K562 (cell line): ENCODE measurements at regions not wholly inside any gene's neighbourhood (a gene's known extent, or its start where the extent isn't known, plus 50 kb on each side); places are given as distances from the start of the nearest gene placed in this dataset.

Source experiments
- ATAC-seq: fragments of 200-7000 bp; cut with Tn5 transposase; 3 replicates; pipeline ENCODE4 v1.9.1; 2020; ENCODE audit warnings: moderate library complexity
- BruUV-seq: library from RNA; stranded (reverse); fragments of 400-500 nt; replicated peaks from 2 replicates; lab custom pipeline; 2021; lab: Mats Ljungman, UMichigan
- CTCF ChIA-PET: fragments of 300-600 bp; formaldehyde crosslinking; extraction: SDS; loops from one replicate; lab custom pipeline; 2021; ENCODE audit warnings: low intra/inter-chr PET ratio; lab: Yijun Ruan, JAX
- POLR2A ChIA-PET: fragments of 300-600, 350-650 bp; sonication (Branson Sonifier 250); formaldehyde crosslinking; extraction: SDS; loops from one replicate; lab custom pipeline; 2021; ENCODE audit warnings: antibody characterized with exemption, inconsistent platforms; lab: Yijun Ruan, JAX
- DNase-seq, 4 experiments: peaks; one replicate each; pipeline versions ENCODE4 v3.0.0 to v3.0.0-alpha.2; 2011 to 2018; ENCODE audit warnings: low spot score in 3 of 4, mixed read lengths in 3 of 4; ENCODE audit errors: extremely low read depth in 1 of 4
- FAIRE-seq: peaks from 2 replicates; lab custom pipeline; 2011; peaks lifted over from hg19 to GRCh38; lab: Jason Lieb, UNC
- H2AFZ ChIP-seq: 2 replicates; pipeline ENCODE4 v1.6.0; 2011; ENCODE audit warnings: low read depth, low read length, control low read depth, inconsistent platforms
- H3K27ac ChIP-seq: fragments of 200-600 bp; 3 replicates; pipeline ENCODE4 v1.8.0; 2011; ENCODE audit warnings: low read depth, mild to moderate bottlenecking, control low read depth, inconsistent platforms, low read length, moderate library complexity, mixed read lengths; ENCODE audit errors: extremely low read depth
- H3K27me3 ChIP-seq, 2 experiments: fragments of 300-600 bp in 1 of 2; 2 replicates in 1 of 2; 3 replicates in 1 of 2; pipeline versions ENCODE4 v1.6.0 to v1.8.0; 2011; ENCODE audit warnings: inconsistent platforms in 2 of 2, low read length in 2 of 2, mild to moderate bottlenecking in 1 of 2, mixed read lengths in 1 of 2, moderate library complexity in 1 of 2; ENCODE audit not compliant: control insufficient read depth in 2 of 2, insufficient read depth in 2 of 2
- H3K36me3 ChIP-seq: fragments of 300-600 bp; 3 replicates; pipeline ENCODE4 v1.8.0; 2011; ENCODE audit warnings: mild to moderate bottlenecking, low read length, inconsistent platforms; ENCODE audit not compliant: control insufficient read depth, insufficient read depth
- H3K4me1 ChIP-seq, 2 experiments: fragments of 200-600 bp in 1 of 2; replicated peaks in 1 of 2; 2 replicates in 1 of 2; 3 replicates in 1 of 2; pipeline versions ENCODE4 v1.5.1 to v1.8.0; 2011; ENCODE audit warnings: inconsistent platforms in 2 of 2, low read length in 2 of 2, mild to moderate bottlenecking in 1 of 2, mixed read lengths in 1 of 2, moderate library complexity in 1 of 2; ENCODE audit not compliant: control insufficient read depth in 2 of 2, insufficient read depth in 2 of 2
- H3K4me2 ChIP-seq: 2 replicates; pipeline ENCODE4 v1.6.1; 2011; ENCODE audit warnings: low read length, control low read depth, inconsistent platforms, mixed read lengths; ENCODE audit not compliant: insufficient read depth
- H3K4me3 ChIP-seq: fragments of 200-600 bp; sonication (generic), shearing (Covaris generic); 2 replicates; pipeline ENCODE4 v1.5.1; 2016; ENCODE audit warnings: control low read depth, inconsistent platforms
- H3K79me2 ChIP-seq: fragments of 200-600 bp; 3 replicates; pipeline ENCODE4 v1.8.0; 2011; ENCODE audit warnings: low read length, inconsistent platforms; ENCODE audit not compliant: control insufficient read depth, insufficient read depth
- H3K9ac ChIP-seq, 2 experiments: 2 replicates each; pipeline versions ENCODE4 v1.6.0 to v1.6.1; 2011; ENCODE audit warnings: low read depth in 2 of 2, low read length in 2 of 2, control low read depth in 1 of 2, inconsistent platforms in 1 of 2, mild to moderate bottlenecking in 1 of 2, mixed read lengths in 1 of 2; ENCODE audit not compliant: insufficient read depth in 1 of 2
- H3K9me1 ChIP-seq: one replicate; pipeline ENCODE4 v1.6.0; 2011; ENCODE audit warnings: inconsistent platforms, mild to moderate bottlenecking, low read length, moderate library complexity; ENCODE audit not compliant: control insufficient read depth, insufficient read depth
- H3K9me3 ChIP-seq: replicated peaks from 2 replicates; pipeline ENCODE4 v1.5.1; 2011; ENCODE audit warnings: low read depth, low read length, inconsistent platforms; ENCODE audit not compliant: control insufficient read depth, insufficient read depth
- H4K20me1 ChIP-seq: replicated peaks from 2 replicates; pipeline ENCODE4 v1.6.1; 2011; ENCODE audit warnings: low read length, inconsistent platforms, mixed read lengths; ENCODE audit not compliant: control insufficient read depth, insufficient read depth
- FOXK1 ChIP-seq: sonication (generic); formaldehyde crosslinking; IDR thresholded peaks from 2 replicates; pipeline ENCODE4 v1.8.0; 2022; ENCODE audit warnings: missing genetic modification reagents, mild to moderate bottlenecking, borderline replicate concordance
- ZBTB7A ChIP-seq: IDR thresholded peaks from 2 replicates; pipeline ENCODE4 v1.6.1; 2011; ENCODE audit warnings: low read depth, mild to moderate bottlenecking, low read length, moderate library complexity, borderline replicate concordance; ENCODE audit not compliant: control insufficient read depth
- ZNF324 ChIP-seq: fragments of 250-450 bp; sonication (Bioruptor Pico); IDR thresholded peaks from 2 replicates; pipeline ENCODE4 v1.4.0; 2020; ENCODE audit warnings: mild to moderate bottlenecking
- WGBS: fragments of 100-300 bp; shearing (Covaris generic); methylation state at CpG from one replicate; pipeline ENCODE4 v1.1.6; 2016; ENCODE audit warnings: low coverage, mixed read lengths; ENCODE audit not compliant: insufficient coverage; ENCODE audit errors: missing lambda C conversion rate; 5-methylcytosine and 5-hydroxymethylcytosine counted together
- in situ Hi-C: fragments of 300-500 bp; cut with MboI; formaldehyde crosslinking; loops from 4 replicates; pipeline ENCODE4 v1.15.0; 2018; ENCODE audit warnings: inconsistent platforms, mixed read lengths
- intact Hi-C: fragments of 100-400 bp; cut with micrococcal nuclease; formaldehyde crosslinking; loops from 2 replicates; pipeline ENCODE4 v1.14.2; 2022
- TF ChIP-seq, protein P1 (sequence below): fragments of 200-800 bp; sonication (Bioruptor generic); IDR thresholded peaks from 2 replicates; pipeline ENCODE4 v1.6.1; 2016; ENCODE audit warnings: missing genetic modification characterization, missing compliant biosample characterization
- TF ChIP-seq, protein P2 (sequence below): fragments of 250-450 bp; sonication (Bioruptor Pico); IDR thresholded peaks from 2 replicates; pipeline ENCODE4 v1.4.0; 2020
- TF ChIP-seq, protein P3 (sequence below): IDR thresholded peaks from 3 replicates; pipeline ENCODE4 v1.6.1; 2011; ENCODE audit warnings: borderline replicate concordance, mild to moderate bottlenecking, moderate library complexity; ENCODE audit not compliant: insufficient read length; ENCODE audit errors: extremely low read depth
- TF ChIP-seq, protein P4 (sequence below): fragments of 250-450 bp; sonication (Bioruptor Pico); IDR thresholded peaks from 2 replicates; pipeline ENCODE4 v1.4.0; 2020; ENCODE audit warnings: mild to moderate bottlenecking, moderate library complexity, borderline replicate concordance
- TF ChIP-seq, protein P5 (sequence below): fragments of 450-650 bp; formaldehyde crosslinking; IDR thresholded peaks from 2 replicates; pipeline ENCODE4 v1.4.0; 2022; ENCODE audit warnings: mild to moderate bottlenecking, moderate library complexity

DNA sequence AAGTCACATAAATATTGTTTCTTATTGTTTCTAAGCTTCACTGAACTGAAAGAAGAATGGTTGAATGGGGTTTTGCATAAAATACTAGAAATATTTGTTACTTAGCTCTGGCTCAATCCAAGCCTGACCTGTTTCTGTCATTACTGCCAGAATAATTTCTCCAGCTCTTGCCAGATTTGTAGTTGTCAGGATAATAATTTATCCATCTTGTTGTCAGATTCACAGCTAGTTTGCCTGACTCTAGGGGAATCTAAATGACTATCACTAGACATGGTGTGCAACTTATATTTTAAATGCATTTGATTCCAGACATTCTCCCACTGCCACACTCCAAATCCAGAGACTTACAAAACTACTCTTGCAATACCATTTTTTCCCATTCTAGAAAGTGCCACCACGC is 422.7 kb downstream of the ZSWIM6 start:
- Histone ChIP-seq H4K20me1 (no peaks in the 10 kb centered on the region), H3K27ac (no peak overlapping the region), H3K9ac (no peak overlapping the region), H3K9me3 (no peaks in the 10 kb centered on the region), H3K36me3 (no peaks in the 10 kb centered on the region), H3K4me1 (no peaks in the 10 kb centered on the region), H2AFZ (no peak overlapping the region), H3K4me2 (no peak overlapping the region), H3K4me3 (no peak overlapping the region), H3K9me1 (no peaks in the 10 kb centered on the region), H3K27me3 (no peaks in the 10 kb centered on the region), H3K79me2 (no peaks in the 10 kb centered on the region)
- ATAC-seq (no peak), DNase-seq (no peak), FAIRE-seq (no peak)
- in situ Hi-C loops (no loop called here), intact Hi-C loops (no loop called here)
- CTCF ChIA-PET = no interaction called here
- no TSS peak for BruUV-seq
- POLR2A ChIA-PET = interaction anchor here (0.8 kb wide), 1 partner anchor 72 kb away, joined by 3 read pairs; no protein-coding TSS in a partner anchor
- 0% methylated on average over 1 of the region's 1 CpG for WGBS
- TF ChIP-seq, protein P1, sequence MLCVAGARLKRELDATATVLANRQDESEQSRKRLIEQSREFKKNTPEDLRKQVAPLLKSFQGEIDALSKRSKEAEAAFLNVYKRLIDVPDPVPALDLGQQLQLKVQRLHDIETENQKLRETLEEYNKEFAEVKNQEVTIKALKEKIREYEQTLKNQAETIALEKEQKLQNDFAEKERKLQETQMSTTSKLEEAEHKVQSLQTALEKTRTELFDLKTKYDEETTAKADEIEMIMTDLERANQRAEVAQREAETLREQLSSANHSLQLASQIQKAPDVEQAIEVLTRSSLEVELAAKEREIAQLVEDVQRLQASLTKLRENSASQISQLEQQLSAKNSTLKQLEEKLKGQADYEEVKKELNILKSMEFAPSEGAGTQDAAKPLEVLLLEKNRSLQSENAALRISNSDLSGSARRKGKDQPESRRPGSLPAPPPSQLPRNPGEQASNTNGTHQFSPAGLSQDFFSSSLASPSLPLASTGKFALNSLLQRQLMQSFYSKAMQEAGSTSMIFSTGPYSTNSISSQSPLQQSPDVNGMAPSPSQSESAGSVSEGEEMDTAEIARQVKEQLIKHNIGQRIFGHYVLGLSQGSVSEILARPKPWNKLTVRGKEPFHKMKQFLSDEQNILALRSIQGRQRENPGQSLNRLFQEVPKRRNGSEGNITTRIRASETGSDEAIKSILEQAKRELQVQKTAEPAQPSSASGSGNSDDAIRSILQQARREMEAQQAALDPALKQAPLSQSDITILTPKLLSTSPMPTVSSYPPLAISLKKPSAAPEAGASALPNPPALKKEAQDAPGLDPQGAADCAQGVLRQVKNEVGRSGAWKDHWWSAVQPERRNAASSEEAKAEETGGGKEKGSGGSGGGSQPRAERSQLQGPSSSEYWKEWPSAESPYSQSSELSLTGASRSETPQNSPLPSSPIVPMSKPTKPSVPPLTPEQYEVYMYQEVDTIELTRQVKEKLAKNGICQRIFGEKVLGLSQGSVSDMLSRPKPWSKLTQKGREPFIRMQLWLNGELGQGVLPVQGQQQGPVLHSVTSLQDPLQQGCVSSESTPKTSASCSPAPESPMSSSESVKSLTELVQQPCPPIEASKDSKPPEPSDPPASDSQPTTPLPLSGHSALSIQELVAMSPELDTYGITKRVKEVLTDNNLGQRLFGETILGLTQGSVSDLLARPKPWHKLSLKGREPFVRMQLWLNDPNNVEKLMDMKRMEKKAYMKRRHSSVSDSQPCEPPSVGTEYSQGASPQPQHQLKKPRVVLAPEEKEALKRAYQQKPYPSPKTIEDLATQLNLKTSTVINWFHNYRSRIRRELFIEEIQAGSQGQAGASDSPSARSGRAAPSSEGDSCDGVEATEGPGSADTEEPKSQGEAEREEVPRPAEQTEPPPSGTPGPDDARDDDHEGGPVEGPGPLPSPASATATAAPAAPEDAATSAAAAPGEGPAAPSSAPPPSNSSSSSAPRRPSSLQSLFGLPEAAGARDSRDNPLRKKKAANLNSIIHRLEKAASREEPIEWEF (CRISPR knock-in tag) = no peak
- TF ChIP-seq, protein P2, sequence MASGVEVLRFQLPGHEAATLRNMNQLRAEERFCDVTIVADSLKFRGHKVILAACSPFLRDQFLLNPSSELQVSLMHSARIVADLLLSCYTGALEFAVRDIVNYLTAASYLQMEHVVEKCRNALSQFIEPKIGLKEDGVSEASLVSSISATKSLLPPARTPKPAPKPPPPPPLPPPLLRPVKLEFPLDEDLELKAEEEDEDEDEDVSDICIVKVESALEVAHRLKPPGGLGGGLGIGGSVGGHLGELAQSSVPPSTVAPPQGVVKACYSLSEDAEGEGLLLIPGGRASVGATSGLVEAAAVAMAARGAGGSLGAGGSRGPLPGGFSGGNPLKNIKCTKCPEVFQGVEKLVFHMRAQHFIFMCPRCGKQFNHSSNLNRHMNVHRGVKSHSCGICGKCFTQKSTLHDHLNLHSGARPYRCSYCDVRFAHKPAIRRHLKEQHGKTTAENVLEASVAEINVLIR (CRISPR knock-in tag) = no peak
- TF ChIP-seq, protein P3, sequence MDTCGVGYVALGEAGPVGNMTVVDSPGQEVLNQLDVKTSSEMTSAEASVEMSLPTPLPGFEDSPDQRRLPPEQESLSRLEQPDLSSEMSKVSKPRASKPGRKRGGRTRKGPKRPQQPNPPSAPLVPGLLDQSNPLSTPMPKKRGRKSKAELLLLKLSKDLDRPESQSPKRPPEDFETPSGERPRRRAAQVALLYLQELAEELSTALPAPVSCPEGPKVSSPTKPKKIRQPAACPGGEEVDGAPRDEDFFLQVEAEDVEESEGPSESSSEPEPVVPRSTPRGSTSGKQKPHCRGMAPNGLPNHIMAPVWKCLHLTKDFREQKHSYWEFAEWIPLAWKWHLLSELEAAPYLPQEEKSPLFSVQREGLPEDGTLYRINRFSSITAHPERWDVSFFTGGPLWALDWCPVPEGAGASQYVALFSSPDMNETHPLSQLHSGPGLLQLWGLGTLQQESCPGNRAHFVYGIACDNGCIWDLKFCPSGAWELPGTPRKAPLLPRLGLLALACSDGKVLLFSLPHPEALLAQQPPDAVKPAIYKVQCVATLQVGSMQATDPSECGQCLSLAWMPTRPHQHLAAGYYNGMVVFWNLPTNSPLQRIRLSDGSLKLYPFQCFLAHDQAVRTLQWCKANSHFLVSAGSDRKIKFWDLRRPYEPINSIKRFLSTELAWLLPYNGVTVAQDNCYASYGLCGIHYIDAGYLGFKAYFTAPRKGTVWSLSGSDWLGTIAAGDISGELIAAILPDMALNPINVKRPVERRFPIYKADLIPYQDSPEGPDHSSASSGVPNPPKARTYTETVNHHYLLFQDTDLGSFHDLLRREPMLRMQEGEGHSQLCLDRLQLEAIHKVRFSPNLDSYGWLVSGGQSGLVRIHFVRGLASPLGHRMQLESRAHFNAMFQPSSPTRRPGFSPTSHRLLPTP = no peak
- TF ChIP-seq, protein P4, sequence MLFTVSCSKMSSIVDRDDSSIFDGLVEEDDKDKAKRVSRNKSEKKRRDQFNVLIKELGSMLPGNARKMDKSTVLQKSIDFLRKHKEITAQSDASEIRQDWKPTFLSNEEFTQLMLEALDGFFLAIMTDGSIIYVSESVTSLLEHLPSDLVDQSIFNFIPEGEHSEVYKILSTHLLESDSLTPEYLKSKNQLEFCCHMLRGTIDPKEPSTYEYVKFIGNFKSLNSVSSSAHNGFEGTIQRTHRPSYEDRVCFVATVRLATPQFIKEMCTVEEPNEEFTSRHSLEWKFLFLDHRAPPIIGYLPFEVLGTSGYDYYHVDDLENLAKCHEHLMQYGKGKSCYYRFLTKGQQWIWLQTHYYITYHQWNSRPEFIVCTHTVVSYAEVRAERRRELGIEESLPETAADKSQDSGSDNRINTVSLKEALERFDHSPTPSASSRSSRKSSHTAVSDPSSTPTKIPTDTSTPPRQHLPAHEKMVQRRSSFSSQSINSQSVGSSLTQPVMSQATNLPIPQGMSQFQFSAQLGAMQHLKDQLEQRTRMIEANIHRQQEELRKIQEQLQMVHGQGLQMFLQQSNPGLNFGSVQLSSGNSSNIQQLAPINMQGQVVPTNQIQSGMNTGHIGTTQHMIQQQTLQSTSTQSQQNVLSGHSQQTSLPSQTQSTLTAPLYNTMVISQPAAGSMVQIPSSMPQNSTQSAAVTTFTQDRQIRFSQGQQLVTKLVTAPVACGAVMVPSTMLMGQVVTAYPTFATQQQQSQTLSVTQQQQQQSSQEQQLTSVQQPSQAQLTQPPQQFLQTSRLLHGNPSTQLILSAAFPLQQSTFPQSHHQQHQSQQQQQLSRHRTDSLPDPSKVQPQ = no peak
- TF ChIP-seq ZBTB7A (no peak), FOXK1 (CRISPR knock-in tag) (no peak), ZNF324 (CRISPR knock-in tag) (no peak)
- TF ChIP-seq, protein P5, sequence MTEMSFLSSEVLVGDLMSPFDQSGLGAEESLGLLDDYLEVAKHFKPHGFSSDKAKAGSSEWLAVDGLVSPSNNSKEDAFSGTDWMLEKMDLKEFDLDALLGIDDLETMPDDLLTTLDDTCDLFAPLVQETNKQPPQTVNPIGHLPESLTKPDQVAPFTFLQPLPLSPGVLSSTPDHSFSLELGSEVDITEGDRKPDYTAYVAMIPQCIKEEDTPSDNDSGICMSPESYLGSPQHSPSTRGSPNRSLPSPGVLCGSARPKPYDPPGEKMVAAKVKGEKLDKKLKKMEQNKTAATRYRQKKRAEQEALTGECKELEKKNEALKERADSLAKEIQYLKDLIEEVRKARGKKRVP (CRISPR knock-in tag) = no peak
